Hepatocyte (in vitro differentiated cells): ENCODE measurements at regions not wholly inside any gene's neighbourhood (a gene's known extent, or its start where the extent isn't known, plus 50 kb on each side); places are given as distances from the start of the nearest gene placed in this dataset.
"Not testable (repeated sequence)": the region's sequence is repeated elsewhere in the genome, so short reads cannot be mapped to it uniquely, and the experiment has no call there.

Experiments
- DNase-seq: peaks from one replicate; pipeline ENCODE4 v3.0.0-alpha.2; 2016; ENCODE audit warnings: low spot score
- H2AFZ ChIP-seq: fragments of 200-600 bp; sonication (generic); 2 replicates; pipeline ENCODE4 v1.6.0; 2016; ENCODE audit warnings: antibody characterized with exemption, mild to moderate bottlenecking
- H3K27ac ChIP-seq: fragments of 200-600 bp; sonication (generic); 2 replicates; pipeline ENCODE4 v1.5.1; 2016; ENCODE audit warnings: mild to moderate bottlenecking
- H3K27me3 ChIP-seq: fragments of 200-600 bp; sonication (generic); 2 replicates; pipeline ENCODE4 v1.6.1; 2016
- H3K36me3 ChIP-seq: fragments of 200-600 bp; sonication (generic); replicated peaks from 2 replicates; pipeline ENCODE4 v1.5.1; 2016; ENCODE audit warnings: low read depth; ENCODE audit not compliant: insufficient read depth
- H3K4me1 ChIP-seq: fragments of 200-600 bp; sonication (generic); 2 replicates; pipeline ENCODE4 v1.5.1; 2016; ENCODE audit warnings: mild to moderate bottlenecking, moderate library complexity; ENCODE audit not compliant: insufficient read depth
- H3K4me2 ChIP-seq: fragments of 200-600 bp; sonication (generic); 2 replicates; pipeline ENCODE4 v1.6.0; 2016
- H3K4me3 ChIP-seq: fragments of 200-600 bp; sonication (generic); 2 replicates; pipeline ENCODE4 v1.5.1; 2016; ENCODE audit warnings: mild to moderate bottlenecking
- H3K79me2 ChIP-seq: fragments of 200-600 bp; sonication (generic); 2 replicates; pipeline ENCODE4 v1.6.0; 2017; ENCODE audit warnings: mild to moderate bottlenecking
- H3K9me2 ChIP-seq: fragments of 200-600 bp; sonication (generic); replicated peaks from 2 replicates; pipeline ENCODE4 v1.6.0; 2017; ENCODE audit warnings: mild to moderate bottlenecking; ENCODE audit not compliant: insufficient read depth
- H3K9me3 ChIP-seq: fragments of 200-600 bp; sonication (generic); 2 replicates; pipeline ENCODE4 v1.5.1; 2016; ENCODE audit warnings: low read depth, mild to moderate bottlenecking
- H4K20me1 ChIP-seq: fragments of 200-600 bp; sonication (generic); 2 replicates; pipeline ENCODE4 v1.6.0; 2016; ENCODE audit warnings: mild to moderate bottlenecking; ENCODE audit not compliant: insufficient read depth, poor library complexity, severe bottlenecking
- CTCF ChIP-seq: fragments of 200-600 bp; sonication (generic); IDR thresholded peaks from 2 replicates; pipeline ENCODE4 v1.5.1; 2016; ENCODE audit warnings: antibody characterized with exemption, mild to moderate bottlenecking; ENCODE audit not compliant: poor library complexity
- EZH2 ChIP-seq: fragments of 200-600 bp; sonication (generic); IDR thresholded peaks from 2 replicates; pipeline ENCODE4 v1.6.1; 2016; ENCODE audit warnings: antibody characterized with exemption, mild to moderate bottlenecking, borderline replicate concordance
- EZH2phosphoT487 ChIP-seq: fragments of 200-600 bp; sonication (generic); IDR thresholded peaks from one replicate; pipeline ENCODE4 v1.6.1; 2018; ENCODE audit warnings: antibody characterized with exemption, mild to moderate bottlenecking, low read depth, moderate library complexity; ENCODE audit not compliant: unreplicated experiment, severe bottlenecking
- WGBS: methylation state at CpG from one replicate; pipeline ENCODE4 v1.1.6; 2016; ENCODE audit warnings: low lambda C conversion rate; ENCODE audit errors: missing lambda C conversion rate; 5-methylcytosine and 5-hydroxymethylcytosine counted together

DNA sequence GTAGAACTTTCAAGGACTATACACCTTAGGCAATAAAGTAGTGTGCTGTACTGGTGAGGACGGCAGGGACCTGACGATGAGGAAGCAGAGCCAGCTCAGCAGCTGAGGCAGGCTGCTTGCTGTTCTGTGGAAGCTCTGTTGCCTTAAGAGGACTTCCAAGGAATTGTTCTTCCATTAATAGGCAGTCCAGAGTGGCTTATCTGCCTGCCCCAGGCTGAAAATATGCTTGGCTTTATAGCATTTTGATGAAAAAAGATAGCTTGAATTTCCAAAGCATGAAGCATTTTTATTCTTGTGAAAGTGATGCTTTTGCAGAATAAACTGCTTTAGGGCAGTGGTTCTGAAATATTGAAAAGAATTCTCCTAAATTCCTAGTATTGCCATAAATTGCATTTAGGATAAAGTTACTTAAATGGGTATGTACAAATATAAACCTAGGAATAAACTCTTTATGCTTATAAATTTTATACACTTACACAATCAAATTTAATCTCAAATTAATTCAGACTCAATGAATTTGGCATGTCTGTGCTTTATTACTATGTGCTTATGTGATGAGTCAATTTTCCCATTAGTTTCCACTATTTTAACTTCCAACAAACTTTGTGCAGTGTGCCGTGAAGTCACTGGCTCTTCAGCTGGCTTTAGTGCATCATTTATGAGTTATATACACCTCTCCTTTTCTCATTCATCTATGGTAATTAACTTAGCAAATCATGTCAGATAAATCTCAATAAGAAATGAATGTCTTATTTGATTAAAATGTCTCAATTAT is 231.0 kb upstream of the RASGRP1 start:
- Histone ChIP-seq H3K79me2 (no peaks in the 10 kb centered on the region), H3K4me2 (no peak overlapping the region), H3K4me1 (no peaks in the 10 kb centered on the region), H3K36me3 (no peaks in the 10 kb centered on the region), H3K4me3 (no peak overlapping the region), H2AFZ (no peak overlapping the region), H3K27me3 (no peaks in the 10 kb centered on the region), H4K20me1 (no peaks in the 10 kb centered on the region), H3K9me2 (no peaks in the 10 kb centered on the region), H3K9me3 (no peaks in the 10 kb centered on the region), H3K27ac (no peak overlapping the region)
- no peak for DNase-seq
- 47% methylated on average over 3 of the region's 3 CpGs for WGBS
- TF ChIP-seq EZH2 = no peak
- no peak for TF ChIP-seq CTCF
- TF ChIP-seq EZH2phosphoT487 = no peak

- no peaks in the 10 kb centered on the region for H3K27me3 ChIP-seq
- H3K27ac ChIP-seq = no peak overlapping the region
- H3K79me2 ChIP-seq = no peaks in the 10 kb centered on the region
- H3K4me3 ChIP-seq = no peak overlapping the region
- H3K36me3 ChIP-seq = no peaks in the 10 kb centered on the region
- no peak overlapping the region for H3K4me2 ChIP-seq
- no peak for TF ChIP-seq CTCF
- no peak for TF ChIP-seq EZH2
- TF ChIP-seq EZH2phosphoT487 = no peak
- H4K20me1 ChIP-seq = no peaks in the 10 kb centered on the region
- 81% methylated on average over 3 of the region's 3 CpGs for WGBS
- H3K9me2 ChIP-seq = no peaks in the 10 kb centered on the region
- no peak overlapping the region for H2AFZ ChIP-seq
- H3K4me1 ChIP-seq = no peaks in the 10 kb centered on the region
- DNase-seq = no peak
- H3K9me3 ChIP-seq = no peaks in the 10 kb centered on the region
These were observed 232.0 kb upstream of the RASGRP1 start for GRCh38 chr15:38796589-38796988.

DNA sequence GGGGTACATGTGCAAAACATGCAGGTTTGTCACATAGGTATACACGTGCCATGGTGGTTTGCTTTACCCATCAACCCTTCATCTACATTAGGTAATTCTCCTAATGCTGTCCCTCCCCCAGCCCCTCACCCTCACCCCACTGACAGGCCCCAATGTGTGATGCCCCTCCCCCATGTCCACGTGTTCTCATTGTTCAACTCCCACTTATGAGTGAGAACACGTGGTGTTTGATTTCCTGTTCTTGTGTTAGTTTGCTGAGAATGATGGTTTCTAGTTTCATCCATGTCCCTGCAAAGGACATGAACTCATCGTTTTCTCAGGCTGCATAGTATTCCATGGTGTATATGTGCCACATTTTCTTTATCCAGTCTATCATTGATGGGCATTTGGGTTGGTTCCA is 232.9 kb upstream of the RASGRP1 start:
- not testable (repeated sequence) for H3K36me3 ChIP-seq, H3K9me2 ChIP-seq, DNase-seq, H3K79me2 ChIP-seq, H3K9me3 ChIP-seq, H3K27me3 ChIP-seq, H4K20me1 ChIP-seq, H3K4me2 ChIP-seq, H3K4me1 ChIP-seq, H3K27ac ChIP-seq, H2AFZ ChIP-seq, H3K4me3 ChIP-seq
- 89% methylated on average over 4 of the region's 4 CpGs for WGBS

DNA sequence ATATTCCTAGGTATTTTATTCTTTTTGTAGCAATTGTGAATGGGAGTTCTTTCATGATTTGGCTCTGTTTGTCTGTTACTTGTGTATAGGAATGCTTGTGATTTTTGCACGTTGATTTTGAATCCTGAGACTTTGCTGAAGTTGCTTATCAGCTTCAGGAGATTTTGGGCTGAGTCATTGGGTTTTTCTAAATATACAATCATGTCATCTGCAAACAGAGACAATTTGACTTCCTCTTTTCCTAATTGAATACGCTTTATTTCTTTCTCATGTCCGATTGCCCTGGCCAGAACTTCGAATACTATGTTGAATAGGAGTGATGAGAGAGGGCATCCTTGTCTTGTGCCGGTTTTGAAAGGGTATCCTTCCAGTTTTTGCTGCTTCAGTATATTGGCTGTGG is 234.6 kb upstream of the RASGRP1 start:
- WGBS = 79% methylated on average over 5 of the region's 5 CpGs

More for the DNA sequence above, 234.6 kb upstream of the RASGRP1 start:
- not testable (repeated sequence) for H3K4me1 ChIP-seq, H3K4me3 ChIP-seq, H4K20me1 ChIP-seq, H3K79me2 ChIP-seq, H3K4me2 ChIP-seq, H3K36me3 ChIP-seq, H3K27ac ChIP-seq, H3K27me3 ChIP-seq, H2AFZ ChIP-seq, H3K9me3 ChIP-seq, H3K9me2 ChIP-seq, DNase-seq
